Astrocyte of the spinal cord (primary cell): ENCODE measurements at regions not wholly inside any gene's neighbourhood (a gene's known extent, or its start where the extent isn't known, plus 50 kb on each side); places are given as distances from the start of the nearest gene placed in this dataset.

Experiments used
- DNase-seq: peaks from one replicate; pipeline ENCODE4 v3.0.0; 2011; ENCODE audit warnings: low read depth, low spot score
- H3K4me3 ChIP-seq: 2 replicates; pipeline ENCODE4 v1.5.1; 2011; ENCODE audit warnings: low read depth, mild to moderate bottlenecking, low read length, moderate library complexity
- in situ Hi-C: cut with HindIII; loops from 2 replicates; pipeline ENCODE4 v1.10.0; 2017; ENCODE audit warnings: low sequenced_read_pairs
- TF ChIP-seq, protein P1 (sequence below): IDR thresholded peaks from 2 replicates; pipeline ENCODE4 v1.5.1; 2012; ENCODE audit warnings: low read depth, mild to moderate bottlenecking, low read length, inconsistent platforms

- DNase-seq: no peak
- H3K4me3 ChIP-seq: no peak overlapping the region
- in situ Hi-C loops: no loop called here
- TF ChIP-seq, protein P1, sequence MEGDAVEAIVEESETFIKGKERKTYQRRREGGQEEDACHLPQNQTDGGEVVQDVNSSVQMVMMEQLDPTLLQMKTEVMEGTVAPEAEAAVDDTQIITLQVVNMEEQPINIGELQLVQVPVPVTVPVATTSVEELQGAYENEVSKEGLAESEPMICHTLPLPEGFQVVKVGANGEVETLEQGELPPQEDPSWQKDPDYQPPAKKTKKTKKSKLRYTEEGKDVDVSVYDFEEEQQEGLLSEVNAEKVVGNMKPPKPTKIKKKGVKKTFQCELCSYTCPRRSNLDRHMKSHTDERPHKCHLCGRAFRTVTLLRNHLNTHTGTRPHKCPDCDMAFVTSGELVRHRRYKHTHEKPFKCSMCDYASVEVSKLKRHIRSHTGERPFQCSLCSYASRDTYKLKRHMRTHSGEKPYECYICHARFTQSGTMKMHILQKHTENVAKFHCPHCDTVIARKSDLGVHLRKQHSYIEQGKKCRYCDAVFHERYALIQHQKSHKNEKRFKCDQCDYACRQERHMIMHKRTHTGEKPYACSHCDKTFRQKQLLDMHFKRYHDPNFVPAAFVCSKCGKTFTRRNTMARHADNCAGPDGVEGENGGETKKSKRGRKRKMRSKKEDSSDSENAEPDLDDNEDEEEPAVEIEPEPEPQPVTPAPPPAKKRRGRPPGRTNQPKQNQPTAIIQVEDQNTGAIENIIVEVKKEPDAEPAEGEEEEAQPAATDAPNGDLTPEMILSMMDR: no peak
These were observed 167.7 kb upstream of the P2RY1 start for GRCh38 chr3:152667267-152667666.

DNA sequence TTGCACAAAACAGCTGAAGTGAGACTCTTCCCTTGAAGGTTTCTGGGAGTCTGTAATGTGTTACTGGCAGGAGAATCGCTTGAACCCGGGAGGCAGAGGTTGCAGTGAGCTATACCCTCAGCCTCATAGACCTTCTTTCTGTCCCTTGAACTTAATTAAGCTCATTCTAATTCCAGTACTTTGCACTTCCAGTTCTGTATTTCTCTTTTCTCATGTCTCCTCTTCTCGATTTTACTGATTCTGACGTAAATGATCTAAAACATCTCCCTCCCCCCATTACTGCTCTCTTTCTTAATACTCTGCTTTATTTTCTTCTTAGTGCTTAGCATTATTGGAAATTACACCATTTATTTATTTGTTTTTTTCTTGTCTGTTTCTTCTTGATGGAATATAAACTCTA is 165.4 kb upstream of the P2RY1 start:
- TF ChIP-seq, protein P1: no peak
- in situ Hi-C loops: no loop called here
- H3K4me3 ChIP-seq: no peak overlapping the region
- no peak for DNase-seq

- no peak overlapping the region for H3K4me3 ChIP-seq
- in situ Hi-C loops: no loop called here
- TF ChIP-seq, protein P1: no peak
- DNase-seq: no peak
These were observed 163.2 kb upstream of the P2RY1 start for GRCh38 chr3:152671446-152672319.

DNA sequence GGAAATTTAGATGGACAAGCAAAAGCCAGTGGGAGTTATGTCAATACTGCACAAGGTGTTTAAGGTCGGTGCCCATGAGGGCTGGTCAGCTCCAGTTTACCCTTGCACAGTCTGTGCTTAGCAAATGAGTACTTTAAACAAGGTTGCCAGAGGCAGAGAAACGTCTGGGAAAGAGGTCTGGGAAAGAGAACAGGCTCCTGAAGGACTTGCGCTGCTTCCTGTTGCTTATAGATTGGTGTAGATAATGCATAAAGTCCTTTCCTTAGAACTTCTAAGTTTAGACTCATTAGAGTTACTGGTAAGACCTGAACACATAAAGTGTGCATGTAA is 162.6 kb upstream of the P2RY1 start:
- TF ChIP-seq, protein P1: no peak
- no peak overlapping the region for H3K4me3 ChIP-seq
- in situ Hi-C loops: no loop called here
- no peak for DNase-seq

DNA sequence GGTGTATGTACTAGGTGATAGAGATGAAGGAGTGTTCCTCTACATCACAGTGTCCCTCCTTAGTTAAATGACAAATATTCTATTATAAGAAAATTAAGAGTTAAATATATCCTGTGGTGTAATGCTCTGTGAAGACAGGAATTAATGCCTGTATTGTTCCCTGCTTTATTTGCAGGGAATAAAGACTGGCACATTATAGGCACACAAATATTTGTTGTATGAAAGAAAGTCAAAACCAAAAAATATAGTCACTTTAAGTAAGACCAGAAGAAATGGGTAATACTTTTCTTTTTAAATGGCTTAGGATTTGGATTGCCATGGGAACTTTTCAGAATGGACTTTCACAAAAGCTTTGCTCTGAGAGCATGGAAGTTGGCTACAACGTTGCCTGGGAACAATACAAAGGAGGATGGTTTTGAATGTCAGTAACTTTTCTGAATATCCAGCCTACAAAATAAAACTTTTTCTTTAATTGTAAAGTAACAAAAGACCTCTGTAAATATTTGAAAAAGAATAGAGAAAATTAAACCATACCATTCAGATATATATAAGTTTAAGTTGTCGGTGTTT is 158.0 kb upstream of the P2RY1 start:
- in situ Hi-C loops: no loop called here
- TF ChIP-seq, protein P1: no peak
- H3K4me3 ChIP-seq: no peak overlapping the region
- DNase-seq: no peak

- DNase-seq: no peak
- in situ Hi-C loops: no loop called here
- TF ChIP-seq, protein P1: no peak
- no peak overlapping the region for H3K4me3 ChIP-seq
These were observed 157.4 kb upstream of the P2RY1 start for GRCh38 chr3:152677491-152677890.
